GM23248 (cell line): ENCODE measurements at regions not wholly inside any gene's neighbourhood (a gene's known extent, or its start where the extent isn't known, plus 50 kb on each side); places are given as distances from the start of the nearest gene placed in this dataset.

Source experiments
- DNase-seq: peaks from one replicate; pipeline ENCODE4 v3.0.0-alpha.2; 2015
- H2AFZ ChIP-seq: fragments of 200-600 bp; sonication (generic); 2 replicates; pipeline ENCODE4 v1.6.1; 2016; ENCODE audit warnings: antibody characterized with exemption
- H3F3A ChIP-seq: fragments of 200-600 bp; sonication (generic); 2 replicates; pipeline ENCODE4 v1.6.1; 2016; ENCODE audit warnings: mild to moderate bottlenecking, antibody characterized with exemption, mixed run types; ENCODE audit not compliant: insufficient read depth
- H3K27ac ChIP-seq: fragments of 200-600 bp; sonication (generic); 2 replicates; pipeline ENCODE4 v1.5.1; 2016; ENCODE audit warnings: mild to moderate bottlenecking
- H3K27me3 ChIP-seq: fragments of 200-600 bp; sonication (generic); replicated peaks from 2 replicates; pipeline ENCODE4 v1.6.1; 2016; ENCODE audit warnings: mild to moderate bottlenecking; ENCODE audit not compliant: insufficient read depth
- H3K36me3 ChIP-seq: fragments of 200-600 bp; sonication (generic); 2 replicates; pipeline ENCODE4 v1.6.1; 2016; ENCODE audit warnings: low read depth, mild to moderate bottlenecking
- H3K4me1 ChIP-seq: fragments of 200-600 bp; sonication (generic); 2 replicates; pipeline ENCODE4 v1.6.1; 2016; ENCODE audit warnings: mild to moderate bottlenecking; ENCODE audit not compliant: insufficient read depth
- H3K4me2 ChIP-seq: fragments of 200-600 bp; sonication (generic); one replicate; pipeline ENCODE4 v1.6.1; 2016; ENCODE audit warnings: mild to moderate bottlenecking; ENCODE audit not compliant: unreplicated experiment
- H3K4me3 ChIP-seq: fragments of 200-600 bp; sonication (generic); 2 replicates; pipeline ENCODE4 v1.5.1; 2016; ENCODE audit warnings: mild to moderate bottlenecking
- H3K79me2 ChIP-seq: fragments of 200-600 bp; sonication (generic); 2 replicates; pipeline ENCODE4 v1.6.1; 2016; ENCODE audit warnings: mild to moderate bottlenecking; ENCODE audit not compliant: insufficient read depth
- H3K9ac ChIP-seq: fragments of 200-600 bp; sonication (generic); 2 replicates; pipeline ENCODE4 v1.6.1; 2016; ENCODE audit warnings: mild to moderate bottlenecking
- H3K9me2 ChIP-seq: fragments of 200-600 bp; sonication (generic); 2 replicates; pipeline ENCODE4 v1.6.1; 2016; ENCODE audit warnings: mixed run types, mild to moderate bottlenecking, moderate library complexity; ENCODE audit not compliant: insufficient read depth
- H3K9me3 ChIP-seq: fragments of 200-600 bp; sonication (generic); one replicate; pipeline ENCODE4 v1.6.1; 2017; ENCODE audit warnings: low read depth
- H4K20me1 ChIP-seq: fragments of 200-600 bp; sonication (generic); 2 replicates; pipeline ENCODE4 v1.6.0; 2016; ENCODE audit not compliant: insufficient read depth
- EZH2 ChIP-seq: fragments of 200-600 bp; sonication (generic); IDR thresholded peaks from 2 replicates; pipeline ENCODE4 v1.6.1; 2018; ENCODE audit warnings: antibody characterized with exemption, mild to moderate bottlenecking; ENCODE audit not compliant: insufficient read depth, poor library complexity, severe bottlenecking
- EZH2phosphoT487 ChIP-seq: fragments of 200-600 bp; sonication (generic); IDR thresholded peaks from 2 replicates; pipeline ENCODE4 v1.6.1; 2018; ENCODE audit warnings: antibody characterized with exemption, moderate library complexity, mild to moderate bottlenecking, low read depth; ENCODE audit not compliant: insufficient read depth
- WGBS, 2 experiments: methylation state at CpG; one replicate each; pipeline ENCODE4 v1.1.6; 2015 to 2017; ENCODE audit warnings: low lambda C conversion rate in 2 of 2, low coverage in 1 of 2; ENCODE audit errors: missing lambda C conversion rate in 2 of 2; 5-methylcytosine and 5-hydroxymethylcytosine counted together
- in situ Hi-C: fragments of 300-500 bp; cut with MboI; formaldehyde crosslinking; loops from 2 replicates; pipeline ENCODE4 v1.15.0; 2020

GRCh38 chr18:71471963-71472725 lies 1072.0 kb downstream of the CBLN2 start:
- in situ Hi-C loops = no loop called here
- 23 to 28% methylated on average over 19 of the region's 19 CpGs for WGBS, 2 experiments
- H3K9me3 ChIP-seq = no peaks in the 10 kb centered on the region

GRCh38 chr18:71456206-71456605 lies 1087.9 kb downstream of the CBLN2 start:
- no peaks in the 10 kb centered on the region for H3K4me1 ChIP-seq
- no peaks in the 10 kb centered on the region for H4K20me1 ChIP-seq
- H3K36me3 ChIP-seq = no peaks in the 10 kb centered on the region
- H3K9me3 ChIP-seq = no peaks in the 10 kb centered on the region
- TF ChIP-seq EZH2 (no peak), EZH2phosphoT487 (no peak)
- 3 to 6% methylated on average over 3 of the region's 3 CpGs for WGBS, 2 experiments
- H3F3A ChIP-seq = no peaks in the 10 kb centered on the region
- no peaks in the 10 kb centered on the region for H3K79me2 ChIP-seq
- H3K9me2 ChIP-seq = no peaks in the 10 kb centered on the region
- H3K4me2 ChIP-seq = no peak overlapping the region
- DNase-seq = no peak
- H3K27me3 ChIP-seq = no peaks in the 10 kb centered on the region
- in situ Hi-C loops = no loop called here
- H3K9ac ChIP-seq = no peak overlapping the region
- no peak overlapping the region for H3K27ac ChIP-seq
- H3K4me3 ChIP-seq = no peak overlapping the region
- no peak overlapping the region for H2AFZ ChIP-seq

More at GRCh38 chr18:71471963-71472725, 1072.0 kb downstream of the CBLN2 start:
- Histone ChIP-seq H3F3A (no peaks in the 10 kb centered on the region), H3K9ac (no peak overlapping the region), H3K36me3 (no peaks in the 10 kb centered on the region), H4K20me1 (no peaks in the 10 kb centered on the region), H3K4me2 (no peak overlapping the region), H3K9me2 (no peaks in the 10 kb centered on the region), H3K79me2 (no peaks in the 10 kb centered on the region), H3K4me3 (no peak overlapping the region), H3K4me1 (no peaks in the 10 kb centered on the region), H3K27ac (no peak overlapping the region), H2AFZ (no peak overlapping the region), H3K27me3 (no peaks in the 10 kb centered on the region)
- DNase-seq = no peak
- no peak for TF ChIP-seq EZH2phosphoT487
- TF ChIP-seq EZH2 = no peak

- in situ Hi-C loops = no loop called here
- no peaks in the 10 kb centered on the region for H3F3A ChIP-seq
- TF ChIP-seq EZH2 = no peak
- TF ChIP-seq EZH2phosphoT487 = no peak
- H3K9me2 ChIP-seq = no peaks in the 10 kb centered on the region
- H3K36me3 ChIP-seq = no peaks in the 10 kb centered on the region
- no peaks in the 10 kb centered on the region for H4K20me1 ChIP-seq
- no peak overlapping the region for H2AFZ ChIP-seq
- no peaks in the 10 kb centered on the region for H3K79me2 ChIP-seq
- H3K9me3 ChIP-seq = no peaks in the 10 kb centered on the region
- no peak overlapping the region for H3K9ac ChIP-seq
- no peak for DNase-seq
- H3K4me2 ChIP-seq = no peak overlapping the region
- H3K27me3 ChIP-seq = no peaks in the 10 kb centered on the region
- no peaks in the 10 kb centered on the region for H3K4me1 ChIP-seq
- H3K27ac ChIP-seq = no peak overlapping the region
- WGBS, 2 experiments = 22 to 26% methylated on average over 3 of the region's 3 CpGs
- H3K4me3 ChIP-seq = no peak overlapping the region
These were observed 1093.9 kb downstream of the CBLN2 start for GRCh38 chr18:71450257-71450656.

- Histone ChIP-seq H3K36me3 (no peaks in the 10 kb centered on the region), H3K79me2 (no peaks in the 10 kb centered on the region), H3K9me2 (no peaks in the 10 kb centered on the region), H3K9me3 (no peaks in the 10 kb centered on the region), H3F3A (no peaks in the 10 kb centered on the region), H2AFZ (no peak overlapping the region), H3K9ac (no peak overlapping the region), H3K27ac (no peak overlapping the region), H3K4me1 (no peaks in the 10 kb centered on the region), H3K4me2 (no peak overlapping the region), H4K20me1 (no peaks in the 10 kb centered on the region), H3K27me3 (no peaks in the 10 kb centered on the region), H3K4me3 (no peak overlapping the region)
- WGBS, 2 experiments = 2 to 7% methylated on average over 3 of the region's 3 CpGs
- in situ Hi-C loops = no loop called here
- TF ChIP-seq EZH2 (no peak), EZH2phosphoT487 (no peak)
- DNase-seq = no peak
These were observed 1100.2 kb downstream of the CBLN2 start for GRCh38 chr18:71443706-71444480.
